ENCODE measurements at regions not wholly inside any gene's neighbourhood (a gene's known extent, or its start where the extent isn't known, plus 50 kb on each side); places are given as distances from the start of the nearest gene placed in this dataset.
A peak's percentile ranks its signal among the peaks of the same experiment; 100 is the strongest.

DNA sequence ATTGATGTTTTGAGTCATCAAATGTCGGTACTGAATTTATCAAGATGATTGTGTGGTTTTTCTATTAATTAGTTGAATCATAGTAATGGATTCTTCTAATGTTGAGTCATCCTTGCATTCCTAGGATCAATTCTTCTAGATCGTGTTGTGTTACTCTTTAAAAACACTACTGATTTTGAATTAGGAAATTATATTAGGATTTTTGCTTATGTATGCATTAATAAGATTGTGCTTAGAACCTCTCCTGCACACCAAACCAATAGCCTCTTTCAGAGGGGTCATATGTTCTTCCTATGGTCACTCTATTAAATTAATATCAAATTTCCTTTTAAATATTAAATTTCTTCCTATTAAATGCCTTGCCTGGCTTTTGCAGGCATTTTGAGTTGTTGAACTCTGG is 151.7 kb upstream of the TOPAZ1 start:
- no peak for DNase-seq (ENCODE audit: low read depth in 3 of 3)

GRCh38 chr3:44092497-44092896 is 149.2 kb upstream of the TOPAZ1 start:
- DNase-seq (ENCODE audit: low read depth in 3 of 3), result no peak

GRCh38 chr3:44093531-44093930 is 148.2 kb upstream of the TOPAZ1 start:
- DNase-seq (ENCODE audit: low read depth in 3 of 3), result no peak

- no peak for DNase-seq (ENCODE audit: low read depth in 3 of 3)
Observed at GRCh38 chr3:44098656-44099415, 142.8 kb upstream of the TOPAZ1 start.

- DNase-seq (ENCODE audit: low read depth in 3 of 3), result no peak
Observed at GRCh38 chr3:44099566-44100297, 142.0 kb upstream of the TOPAZ1 start.

GRCh38 chr3:44100298-44100695 is 141.4 kb upstream of the TOPAZ1 start:
- DNase-seq (ENCODE audit: low read depth in 3 of 3), result no peak

DNA sequence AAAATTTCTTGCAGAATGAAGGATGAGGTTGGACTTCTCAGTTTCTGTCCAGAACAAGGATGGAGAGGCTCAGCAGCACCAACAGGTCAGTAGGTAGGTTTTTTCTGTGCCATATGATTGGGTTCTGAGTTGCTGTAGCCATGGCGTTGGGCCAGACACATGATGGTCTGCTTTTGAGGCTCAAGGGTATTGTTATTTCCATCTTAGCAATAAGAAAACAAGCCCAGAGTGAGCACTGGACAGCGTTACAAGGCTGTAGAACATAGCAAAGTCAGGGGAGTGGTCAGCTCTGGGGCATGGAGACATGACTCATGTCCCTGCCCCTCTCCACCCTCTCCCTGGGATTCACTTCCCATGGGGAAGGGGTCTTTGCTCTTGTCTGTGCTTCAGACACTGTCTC is 137.6 kb upstream of the TOPAZ1 start:
- DNase-seq (ENCODE audit: low read depth in 3 of 3), result no peak

DNA sequence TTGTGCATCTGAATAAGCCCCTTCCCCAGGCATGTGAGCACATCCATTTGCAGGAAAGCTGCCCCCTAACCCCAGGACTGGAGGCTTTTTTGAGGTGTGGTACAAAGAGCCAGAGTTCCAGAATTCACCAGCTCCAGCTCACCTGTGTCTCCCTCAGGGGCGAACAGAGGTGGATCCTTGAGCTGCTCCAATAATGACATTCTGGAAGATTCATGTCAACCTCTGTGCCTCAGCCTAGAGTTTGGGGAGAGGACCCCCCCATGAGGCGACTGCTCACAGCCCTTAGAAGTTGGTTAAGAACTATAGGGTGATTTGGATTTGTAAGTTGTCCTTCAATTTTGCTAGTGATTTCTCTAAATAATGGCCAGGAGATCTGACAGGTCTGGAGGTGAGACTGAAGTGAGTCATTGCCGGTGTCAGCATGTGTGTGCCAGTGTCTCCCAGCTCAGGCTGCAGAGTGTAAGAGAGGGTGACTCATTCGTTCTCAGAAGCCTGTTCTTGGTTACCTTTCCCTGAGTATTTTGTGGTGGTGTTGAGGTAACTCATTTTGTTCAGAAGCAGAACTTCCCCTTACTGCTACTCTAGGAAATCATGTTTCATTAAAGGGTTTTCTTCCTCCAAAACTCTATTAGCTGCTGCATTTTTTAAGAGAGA is 136.9 kb upstream of the TOPAZ1 start:
- peak; percentile 13 to 61 (median 20) for DNase-seq (ENCODE audit: low read depth in 3 of 3)

- no peak for DNase-seq (ENCODE audit: low read depth in 3 of 3)
Observed at GRCh38 chr3:44105571-44105970, 136.1 kb upstream of the TOPAZ1 start.

DNA sequence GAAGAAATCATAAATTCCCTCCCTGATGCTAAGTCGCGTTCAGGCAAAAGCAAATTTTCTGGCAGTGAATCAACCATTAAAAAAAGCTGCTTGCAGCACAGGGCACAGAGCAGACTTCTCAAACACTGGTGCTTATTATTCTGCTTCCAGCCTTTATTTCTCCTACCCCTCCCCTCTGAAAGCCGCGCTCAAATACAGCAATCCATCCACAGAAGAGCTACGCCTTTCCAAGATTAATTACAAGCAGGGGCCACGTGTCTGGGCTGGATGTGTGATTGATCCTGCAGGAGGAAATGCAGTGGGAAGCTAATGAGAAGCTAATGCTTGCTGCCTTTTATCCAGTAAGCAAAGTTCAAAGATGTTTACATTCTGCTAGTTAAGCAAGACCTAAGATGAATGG is 134.9 kb upstream of the TOPAZ1 start:
- no peak for DNase-seq (ENCODE audit: low read depth in 3 of 3)

DNA sequence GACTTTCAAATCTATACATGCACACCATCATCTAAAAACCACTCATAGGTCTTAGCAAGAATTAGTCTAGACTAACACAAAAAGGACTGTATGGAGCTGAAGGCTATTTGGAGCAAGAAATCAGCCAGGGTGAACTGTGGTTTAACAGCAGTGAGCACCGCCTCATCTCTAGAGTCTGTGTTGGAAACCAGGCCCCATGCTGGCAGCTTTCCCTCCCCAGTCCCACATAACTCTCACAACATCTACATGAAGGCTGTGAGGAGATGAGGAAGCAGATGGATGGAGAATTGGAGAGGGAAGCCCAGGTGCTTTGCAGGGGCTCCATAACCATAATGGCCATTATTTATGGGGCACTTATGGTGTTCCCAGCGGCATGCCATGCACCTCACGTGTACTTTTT is 133.2 kb upstream of the TOPAZ1 start:
- no peak for DNase-seq (ENCODE audit: low read depth in 3 of 3)

DNA sequence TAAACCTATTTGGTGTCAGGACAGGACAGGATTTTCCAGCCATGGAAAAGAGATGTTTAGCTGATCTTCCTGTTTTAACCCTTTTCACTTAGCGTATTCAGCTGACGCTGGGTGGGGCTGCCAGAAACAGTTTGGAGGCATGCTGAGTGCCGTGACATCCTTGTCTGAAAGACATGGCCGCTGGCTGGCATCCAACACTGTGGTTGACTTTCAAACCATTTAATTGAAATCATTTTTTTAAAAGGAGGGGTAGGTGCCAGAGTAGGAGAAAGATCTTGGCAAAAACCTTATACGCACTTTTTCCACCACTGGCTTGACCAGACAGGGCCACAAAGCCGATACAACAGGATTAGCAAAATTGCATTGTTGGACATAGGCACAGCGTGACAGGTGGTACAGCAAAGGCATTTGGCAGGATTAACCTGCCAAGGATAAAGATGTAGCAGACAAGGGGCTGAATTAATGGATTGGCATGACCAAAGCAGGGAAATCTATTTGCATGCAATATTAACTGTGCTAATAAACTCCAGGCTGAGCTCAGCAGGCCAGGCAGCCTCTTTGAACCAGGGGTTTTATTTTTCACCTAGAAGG is 131.8 kb upstream of the TOPAZ1 start:
- no peak for DNase-seq (ENCODE audit: low read depth in 3 of 3)

- DNase-seq (ENCODE audit: low read depth in 3 of 3), result no peak
Observed at GRCh38 chr3:44110648-44111047, 131.0 kb upstream of the TOPAZ1 start.

DNA sequence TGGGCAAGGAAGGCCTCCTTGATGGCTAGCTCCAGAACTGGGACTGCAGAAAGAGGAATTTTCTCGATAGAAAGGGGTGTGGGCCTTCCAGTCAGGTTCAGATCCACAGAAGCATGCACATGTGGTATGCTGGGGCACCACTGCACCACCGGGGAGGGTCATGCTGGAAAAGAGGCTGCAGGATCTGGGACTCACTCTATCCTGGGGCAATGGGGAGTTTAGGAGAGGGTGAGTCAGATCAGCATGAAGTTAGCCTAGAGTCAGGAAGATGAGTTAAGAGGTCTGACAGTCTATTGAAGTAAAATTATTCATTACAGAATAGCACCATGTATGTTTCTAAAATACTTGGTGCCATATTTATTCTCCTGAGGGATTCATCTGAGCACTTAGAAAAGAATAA is 130.2 kb upstream of the TOPAZ1 start:
- DNase-seq (ENCODE audit: low read depth in 3 of 3), result no peak

DNA sequence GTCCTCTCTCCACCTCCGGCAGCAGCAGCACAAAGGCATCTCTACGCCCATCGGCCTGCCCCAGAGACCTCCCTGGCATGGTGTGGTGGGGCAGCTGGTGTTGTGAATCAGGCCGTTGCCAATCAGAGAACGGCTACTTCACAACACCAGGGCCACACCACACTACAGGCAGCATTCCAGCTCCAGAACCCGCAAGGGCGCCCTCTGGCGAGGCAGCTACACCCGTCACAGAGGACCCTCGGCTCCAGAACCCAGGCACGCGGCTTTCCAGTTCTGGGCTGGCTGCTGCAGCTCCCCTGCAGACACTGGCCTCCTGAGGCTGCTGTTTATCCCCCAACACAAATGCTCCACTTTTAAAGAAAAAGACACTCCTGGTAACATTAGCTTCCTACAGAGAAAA is 127.5 kb upstream of the TOPAZ1 start:
- DNase-seq (ENCODE audit: low read depth in 3 of 3), result peak; percentile 5 to 54 (median 28)

DNA sequence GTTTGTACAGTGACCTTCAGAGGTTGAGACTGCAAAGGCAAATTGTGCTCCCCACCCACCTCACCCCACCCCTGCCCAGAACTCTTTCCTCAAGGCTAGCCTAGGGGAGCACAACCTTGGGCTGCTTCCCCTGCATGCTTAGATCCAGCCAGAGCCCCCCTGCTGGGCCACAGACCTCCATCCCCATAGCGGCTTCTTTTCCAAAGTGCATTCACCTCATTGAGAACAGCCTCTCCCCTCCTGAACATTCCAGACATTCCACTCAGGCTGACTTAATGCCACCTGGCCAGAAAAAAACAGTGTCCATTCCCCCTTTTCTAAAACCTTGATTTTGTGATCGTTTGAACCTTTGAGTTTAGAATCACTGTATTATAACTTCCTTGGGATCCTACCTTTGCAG is 124.4 kb upstream of the TOPAZ1 start:
- no peak for DNase-seq (ENCODE audit: low read depth in 3 of 3)

GRCh38 chr3:44117736-44118135 is 124.0 kb upstream of the TOPAZ1 start:
- no peak for DNase-seq (ENCODE audit: low read depth in 3 of 3)

GRCh38 chr3:44120721-44121582 is 120.7 kb upstream of the TOPAZ1 start:
- DNase-seq (ENCODE audit: low read depth in 3 of 3), result no peak

DNA sequence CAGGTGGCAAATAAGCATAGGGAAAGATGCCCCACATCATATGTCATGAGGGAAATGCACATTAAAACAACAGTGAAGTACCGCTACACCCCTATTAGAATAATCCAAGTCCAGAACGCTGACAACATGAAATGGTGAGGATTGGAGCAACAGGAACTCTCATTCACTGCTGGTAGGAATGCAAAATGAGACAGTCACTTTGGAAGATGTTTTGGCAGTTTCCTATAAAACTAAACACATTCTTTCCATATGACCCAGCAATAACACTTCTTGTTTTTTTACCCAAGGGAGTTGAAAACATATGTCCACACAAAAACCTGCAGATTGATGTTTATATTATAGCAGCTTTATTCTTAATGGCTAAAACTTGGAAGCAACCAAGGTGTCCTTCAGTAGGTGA is 116.4 kb upstream of the TOPAZ1 start:
- no peak for DNase-seq (ENCODE audit: low read depth in 3 of 3)

- no peak for DNase-seq (ENCODE audit: low read depth in 3 of 3)
Observed at GRCh38 chr3:44125882-44126281, 115.8 kb upstream of the TOPAZ1 start.

DNA sequence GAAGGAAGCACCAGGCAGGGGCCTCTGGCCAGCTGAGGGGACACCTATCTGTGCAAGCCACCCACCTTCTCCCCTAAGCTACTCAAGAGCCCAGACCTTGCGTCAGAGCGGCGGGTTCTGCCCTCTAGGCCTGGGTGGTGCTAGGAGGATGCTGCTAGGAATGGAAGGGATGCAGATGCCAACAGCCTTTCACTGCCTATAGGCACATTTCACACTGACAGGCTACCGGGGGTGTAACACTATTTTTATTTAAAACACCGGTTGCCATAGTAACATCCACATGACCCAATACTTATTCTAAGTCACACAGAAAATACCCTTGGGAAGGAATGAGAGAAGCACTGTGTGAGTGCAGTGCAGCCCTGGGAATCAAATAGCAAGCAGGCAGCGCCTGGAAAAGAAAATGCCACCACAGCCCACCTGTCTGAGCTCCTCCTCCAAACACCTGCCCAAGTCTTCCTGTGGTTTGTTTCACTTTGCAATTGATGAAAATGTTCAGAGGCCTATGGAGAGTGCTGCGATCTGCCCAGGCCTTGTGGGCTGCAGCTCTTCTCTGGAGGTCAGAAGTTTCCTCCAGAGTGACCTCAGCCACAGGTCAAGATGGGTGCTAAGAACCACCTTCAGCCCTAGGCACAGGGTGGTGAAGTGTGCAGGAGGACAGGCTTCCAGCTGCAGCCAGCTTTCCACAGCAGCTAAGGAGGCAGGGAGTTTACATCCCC is 113.5 kb upstream of the TOPAZ1 start:
- DNase-seq (ENCODE audit: low read depth in 3 of 3), result no peak
